ENCODE measurements at regions not wholly inside any gene's neighbourhood (a gene's known extent, or its start where the extent isn't known, plus 50 kb on each side); places are given as distances from the start of the nearest gene placed in this dataset.

- DNase-seq: no peak
Observed at GRCh38 chr4:97457253-97457652, 686.0 kb downstream of the STPG2 start.

GRCh38 chr4:97468272-97468671 is 675.0 kb downstream of the STPG2 start:
- DNase-seq: no peak

- no peak for DNase-seq
Observed at GRCh38 chr4:97475621-97476020, 667.7 kb downstream of the STPG2 start.

- DNase-seq: no peak
Observed at GRCh38 chr4:97477974-97478373, 665.3 kb downstream of the STPG2 start.

- no peak for DNase-seq
Observed at GRCh38 chr4:97479388-97479787, 663.9 kb downstream of the STPG2 start.

- DNase-seq: no peak
Observed at GRCh38 chr4:97491856-97492255, 651.4 kb downstream of the STPG2 start.

- no peak for DNase-seq
Observed at GRCh38 chr4:97493815-97494518, 649.3 kb downstream of the STPG2 start.

GRCh38 chr4:97496298-97496873 is 646.9 kb downstream of the STPG2 start:
- DNase-seq: no peak

GRCh38 chr4:97498875-97499274 is 644.4 kb downstream of the STPG2 start:
- no peak for DNase-seq

GRCh38 chr4:97500423-97500822 is 642.9 kb downstream of the STPG2 start:
- no peak for DNase-seq

- DNase-seq: no peak
Observed at GRCh38 chr4:97504713-97505112, 638.6 kb downstream of the STPG2 start.

GRCh38 chr4:97507587-97508245 is 635.6 kb downstream of the STPG2 start:
- DNase-seq: no peak

All from NCI-H1694 (cell line).